Stomach (tissue), 4 donors: ENCODE measurements at regions not wholly inside any gene's neighbourhood (a gene's known extent, or its start where the extent isn't known, plus 50 kb on each side); places are given as distances from the start of the nearest gene placed in this dataset.

ENCODE experiments used
- EP300 ChIP-seq: sonication (generic); formaldehyde crosslinking; IDR thresholded peaks from one replicate; pipeline ENCODE4 v1.6.1; 2017; ENCODE audit warnings: antibody characterized with exemption
- POLR2A ChIP-seq, 4 donors: fragments of 450-650 bp; IDR thresholded peaks; one replicate each; pipeline ENCODE4 v1.6.1; 2016; ENCODE audit warnings: antibody characterized with exemption in 4 of 4, control low read depth in 2 of 4, mild to moderate bottlenecking in 1 of 4, moderate library complexity in 1 of 4
- POLR2AphosphoS5 ChIP-seq, 3 donors: sonication (generic); formaldehyde crosslinking; IDR thresholded peaks; one replicate each; pipeline ENCODE4 v1.6.1; 2016; ENCODE audit warnings: antibody characterized with exemption in 3 of 3
- TF ChIP-seq, protein P1 (sequence below), 7 experiments: fragments of 450-650 bp in 4 of 7; fragments of 200-600 bp in 3 of 7; sonication (generic) in 3 of 7; IDR thresholded peaks; one replicate each; pipeline ENCODE4 v1.5.1; 2016 to 2019; ENCODE audit warnings: antibody characterized with exemption in 7 of 7, control low read depth in 2 of 7, mild to moderate bottlenecking in 1 of 7

GRCh38 chr4:132592340-132592739, 556.8 kb upstream of the PCDH10 start:
- TF ChIP-seq POLR2A (IDR thresholded peaks at IDR 0.05) (no peak), EP300 (no peak), POLR2AphosphoS5 (IDR thresholded peaks at IDR 0.05) (no peak)
- TF ChIP-seq, protein P1, sequence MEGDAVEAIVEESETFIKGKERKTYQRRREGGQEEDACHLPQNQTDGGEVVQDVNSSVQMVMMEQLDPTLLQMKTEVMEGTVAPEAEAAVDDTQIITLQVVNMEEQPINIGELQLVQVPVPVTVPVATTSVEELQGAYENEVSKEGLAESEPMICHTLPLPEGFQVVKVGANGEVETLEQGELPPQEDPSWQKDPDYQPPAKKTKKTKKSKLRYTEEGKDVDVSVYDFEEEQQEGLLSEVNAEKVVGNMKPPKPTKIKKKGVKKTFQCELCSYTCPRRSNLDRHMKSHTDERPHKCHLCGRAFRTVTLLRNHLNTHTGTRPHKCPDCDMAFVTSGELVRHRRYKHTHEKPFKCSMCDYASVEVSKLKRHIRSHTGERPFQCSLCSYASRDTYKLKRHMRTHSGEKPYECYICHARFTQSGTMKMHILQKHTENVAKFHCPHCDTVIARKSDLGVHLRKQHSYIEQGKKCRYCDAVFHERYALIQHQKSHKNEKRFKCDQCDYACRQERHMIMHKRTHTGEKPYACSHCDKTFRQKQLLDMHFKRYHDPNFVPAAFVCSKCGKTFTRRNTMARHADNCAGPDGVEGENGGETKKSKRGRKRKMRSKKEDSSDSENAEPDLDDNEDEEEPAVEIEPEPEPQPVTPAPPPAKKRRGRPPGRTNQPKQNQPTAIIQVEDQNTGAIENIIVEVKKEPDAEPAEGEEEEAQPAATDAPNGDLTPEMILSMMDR (IDR thresholded peaks at IDR 0.05), result no peak
